ENCODE measurements at regions not wholly inside any gene's neighbourhood (a gene's known extent, or its start where the extent isn't known, plus 50 kb on each side); places are given as distances from the start of the nearest gene placed in this dataset.

DNA sequence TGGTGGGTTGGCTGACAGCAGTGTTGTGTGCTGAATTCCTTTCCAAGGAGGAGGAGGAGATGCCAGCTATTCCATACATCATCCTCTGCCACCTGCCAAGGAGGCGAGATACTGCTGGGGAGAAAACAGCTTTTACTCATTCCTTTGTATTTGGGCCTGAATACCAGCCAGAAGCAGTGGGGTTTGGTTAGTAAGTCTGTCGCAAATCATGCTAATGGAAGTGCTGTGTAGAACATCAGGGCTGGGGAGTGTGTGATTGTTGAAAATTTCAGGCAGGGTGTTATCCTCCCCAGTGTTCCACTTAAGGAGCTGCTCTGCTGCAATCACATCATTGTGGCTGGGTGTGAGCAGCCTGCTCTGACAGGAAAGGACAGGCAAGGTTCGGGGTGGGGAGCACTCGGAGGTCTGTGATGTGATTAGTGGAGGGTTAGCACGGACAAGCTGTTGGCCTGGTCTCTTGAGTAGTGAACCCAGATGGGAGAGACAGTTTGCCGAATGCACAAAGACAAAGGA, 128.2 kb upstream of the DLX2 start:
- Histone ChIP-seq H3K4me1 (ENCODE audit: control insufficient read depth, insufficient read depth, low read length, unreplicated experiment) (peaks cover 12% of the 10 kb centered on the region), H3K4me3 (ENCODE audit: low read depth, low read length) (no peak overlapping the region), H3K79me2 (ENCODE audit: control insufficient read depth, insufficient read depth, low read length, unreplicated experiment) (no peaks in the 10 kb centered on the region), H3K27ac (ENCODE audit: low read depth, low read length) (no peak overlapping the region), H3K27me3 (ENCODE audit: insufficient read depth, low read length) (peaks cover 26% of the 10 kb centered on the region; the same call in 1 of the 2 replicates), H2AFZ (ENCODE audit: low read length, unreplicated experiment) (no peak overlapping the region), H3K36me3 (ENCODE audit: insufficient read depth, low read length) (no peaks in the 10 kb centered on the region)

- Histone ChIP-seq H3K27ac (ENCODE audit: low read depth, low read length) (no peak overlapping the region), H3K36me3 (ENCODE audit: insufficient read depth, low read length) (no peaks in the 10 kb centered on the region), H3K79me2 (ENCODE audit: control insufficient read depth, insufficient read depth, low read length, unreplicated experiment) (no peaks in the 10 kb centered on the region), H2AFZ (ENCODE audit: low read length, unreplicated experiment) (no peak overlapping the region), H3K4me1 (ENCODE audit: control insufficient read depth, insufficient read depth, low read length, unreplicated experiment) (peaks cover 12% of the 10 kb centered on the region), H3K27me3 (ENCODE audit: insufficient read depth, low read length) (peaks cover 26% of the 10 kb centered on the region; the same call in 1 of the 2 replicates), H3K4me3 (ENCODE audit: low read depth, low read length) (no peak overlapping the region)
Measured at GRCh38 chr2:172231508-172231907, 128.8 kb upstream of the DLX2 start.

DNA sequence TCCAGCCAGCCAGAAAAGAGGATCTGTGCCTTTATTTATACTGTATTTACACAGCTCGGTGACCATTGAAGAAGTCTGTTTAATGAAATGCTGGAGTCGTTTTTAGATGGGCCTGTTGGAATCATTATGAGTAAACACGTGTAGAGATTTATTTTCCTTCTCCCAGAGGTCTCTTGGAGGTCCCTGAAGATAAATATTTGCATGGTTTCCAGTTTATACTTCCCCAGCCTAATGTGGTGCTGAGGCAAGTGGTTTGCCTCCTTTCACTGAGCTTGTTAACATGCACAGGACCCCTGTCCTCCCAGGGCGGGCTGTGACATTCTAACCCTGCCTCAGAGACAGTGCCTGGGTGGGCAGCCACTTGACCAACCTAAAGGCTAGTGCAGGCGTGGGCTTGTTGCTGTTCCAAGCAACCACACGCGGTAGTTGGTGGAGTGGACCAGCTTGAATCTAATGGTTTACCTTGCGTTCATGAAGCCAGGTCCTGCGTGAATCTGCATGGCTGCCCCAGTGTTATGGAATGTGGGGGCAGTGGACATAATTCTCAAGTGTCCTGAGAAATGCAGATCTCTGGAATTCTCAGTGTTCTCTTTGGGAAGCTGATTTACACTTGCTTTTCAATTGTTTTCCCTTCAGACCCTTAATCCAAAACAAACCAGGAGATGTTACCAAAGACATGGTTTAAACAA, 130.2 kb upstream of the DLX2 start:
- peaks cover 26% of the 10 kb centered on the region; the same call in 1 of the 2 replicates for H3K27me3 ChIP-seq (ENCODE audit: insufficient read depth, low read length)
- no peaks in the 10 kb centered on the region for H3K36me3 ChIP-seq (ENCODE audit: insufficient read depth, low read length)
- peaks cover 12% of the 10 kb centered on the region for H3K4me1 ChIP-seq (ENCODE audit: control insufficient read depth, insufficient read depth, low read length, unreplicated experiment)
- no peak overlapping the region for H2AFZ ChIP-seq (ENCODE audit: low read length, unreplicated experiment)
- H3K27ac ChIP-seq (ENCODE audit: low read depth, low read length): no peak overlapping the region
- no peak overlapping the region for H3K4me3 ChIP-seq (ENCODE audit: low read depth, low read length)
- H3K79me2 ChIP-seq (ENCODE audit: control insufficient read depth, insufficient read depth, low read length, unreplicated experiment): no peaks in the 10 kb centered on the region

DNA sequence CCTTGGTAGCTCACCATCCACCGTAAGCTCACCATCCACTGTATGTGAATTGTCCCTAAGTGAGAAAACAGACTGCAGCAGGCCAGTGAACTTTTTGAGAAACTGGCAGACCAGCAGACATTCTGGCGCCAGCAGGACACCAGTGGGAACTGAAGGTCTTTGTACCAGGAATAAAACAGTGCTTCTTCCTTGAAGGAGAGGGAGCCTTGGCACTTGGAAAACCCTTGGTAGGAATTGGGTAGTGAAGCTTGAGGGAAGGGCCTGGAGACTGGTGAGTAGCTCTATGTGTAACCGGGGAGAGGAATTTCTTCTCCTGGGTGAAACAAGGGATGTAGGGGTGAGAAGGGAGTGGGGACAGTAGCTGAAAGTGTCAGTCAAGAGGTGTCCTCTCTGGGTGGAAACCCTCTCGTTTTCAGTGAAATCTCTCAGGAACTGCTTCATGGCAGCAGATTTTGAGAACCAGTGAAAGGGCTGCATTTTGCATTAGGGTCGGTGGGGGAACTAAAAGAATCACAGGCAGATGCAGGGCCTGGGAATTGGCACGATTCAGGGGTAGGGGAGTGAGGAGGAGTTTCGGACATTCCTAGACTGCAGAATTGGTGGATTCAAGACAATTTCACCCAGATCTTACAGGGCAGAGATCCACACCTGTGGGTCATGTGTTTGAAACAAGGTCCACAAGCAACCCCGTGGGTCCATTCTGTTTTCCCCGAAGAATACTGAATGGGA, 131.5 kb upstream of the DLX2 start:
- Histone ChIP-seq H2AFZ (ENCODE audit: low read length, unreplicated experiment) (no peak overlapping the region), H3K27me3 (ENCODE audit: insufficient read depth, low read length) (peaks cover 26% of the 10 kb centered on the region; the same call in 1 of the 2 replicates), H3K36me3 (ENCODE audit: insufficient read depth, low read length) (no peaks in the 10 kb centered on the region), H3K4me1 (ENCODE audit: control insufficient read depth, insufficient read depth, low read length, unreplicated experiment) (peaks cover 12% of the 10 kb centered on the region), H3K79me2 (ENCODE audit: control insufficient read depth, insufficient read depth, low read length, unreplicated experiment) (no peaks in the 10 kb centered on the region), H3K4me3 (ENCODE audit: low read depth, low read length) (peak overlapping the region; percentile 80), H3K27ac (ENCODE audit: low read depth, low read length) (no peak overlapping the region)

GRCh38 chr2:172234716-172235691, 132.3 kb upstream of the DLX2 start:
- peak overlapping the region; percentile 80 for H3K4me3 ChIP-seq (ENCODE audit: low read depth, low read length)
- peak overlapping the region; percentile 40 for H2AFZ ChIP-seq (ENCODE audit: low read length, unreplicated experiment)
- no peaks in the 10 kb centered on the region for H3K36me3 ChIP-seq (ENCODE audit: insufficient read depth, low read length)
- H3K27ac ChIP-seq (ENCODE audit: low read depth, low read length): no peak overlapping the region
- H3K4me1 ChIP-seq (ENCODE audit: control insufficient read depth, insufficient read depth, low read length, unreplicated experiment): peaks cover 12% of the 10 kb centered on the region
- peaks cover 26% of the 10 kb centered on the region; the same call in 1 of the 2 replicates for H3K27me3 ChIP-seq (ENCODE audit: insufficient read depth, low read length)
- H3K79me2 ChIP-seq (ENCODE audit: control insufficient read depth, insufficient read depth, low read length, unreplicated experiment): no peaks in the 10 kb centered on the region

GRCh38 chr2:172239944-172240590, 137.4 kb upstream of the DLX2 start:
- Histone ChIP-seq H2AFZ (ENCODE audit: low read length, unreplicated experiment) (no peak overlapping the region), H3K4me1 (ENCODE audit: control insufficient read depth, insufficient read depth, low read length, unreplicated experiment) (peaks cover 3% of the 10 kb centered on the region), H3K79me2 (ENCODE audit: control insufficient read depth, insufficient read depth, low read length, unreplicated experiment) (no peaks in the 10 kb centered on the region), H3K36me3 (ENCODE audit: insufficient read depth, low read length) (no peaks in the 10 kb centered on the region), H3K27ac (ENCODE audit: low read depth, low read length) (no peak overlapping the region), H3K27me3 (ENCODE audit: insufficient read depth, low read length) (peaks cover 9% of the 10 kb centered on the region; the same call in 1 of the 2 replicates), H3K4me3 (ENCODE audit: low read depth, low read length) (no peak overlapping the region)

- H3K4me3 ChIP-seq (ENCODE audit: low read depth, low read length): no peak overlapping the region
- H3K27ac ChIP-seq (ENCODE audit: low read depth, low read length): no peak overlapping the region
- peaks cover 3% of the 10 kb centered on the region for H3K4me1 ChIP-seq (ENCODE audit: control insufficient read depth, insufficient read depth, low read length, unreplicated experiment)
- no peaks in the 10 kb centered on the region for H3K27me3 ChIP-seq (ENCODE audit: insufficient read depth, low read length)
- H3K79me2 ChIP-seq (ENCODE audit: control insufficient read depth, insufficient read depth, low read length, unreplicated experiment): no peaks in the 10 kb centered on the region
- no peaks in the 10 kb centered on the region for H3K36me3 ChIP-seq (ENCODE audit: insufficient read depth, low read length)
- H2AFZ ChIP-seq (ENCODE audit: low read length, unreplicated experiment): no peak overlapping the region
Measured at GRCh38 chr2:172241222-172241621, 138.5 kb upstream of the DLX2 start.

DNA sequence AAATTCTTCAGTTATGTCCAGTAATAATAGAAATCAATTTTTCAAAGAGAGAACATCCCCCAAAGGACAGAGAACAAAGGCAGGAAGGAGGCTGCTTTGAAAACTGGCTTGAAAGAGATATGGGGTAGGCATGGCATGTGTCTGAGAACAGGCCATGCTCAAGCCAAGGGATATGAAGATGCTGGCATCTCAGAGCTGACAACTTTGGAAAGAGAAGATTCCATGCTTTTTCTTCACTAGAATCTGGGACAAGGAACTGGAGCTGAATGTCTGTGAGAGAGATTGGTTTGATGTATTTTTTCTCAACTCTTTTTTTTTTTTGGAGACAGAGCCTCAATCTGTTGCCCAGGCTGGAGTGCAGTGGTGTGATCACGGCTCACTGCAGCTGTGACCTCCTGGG, 139.8 kb upstream of the DLX2 start:
- no peak overlapping the region for H3K4me3 ChIP-seq (ENCODE audit: low read depth, low read length)
- no peak overlapping the region for H3K27ac ChIP-seq (ENCODE audit: low read depth, low read length)
- H2AFZ ChIP-seq (ENCODE audit: low read length, unreplicated experiment): no peak overlapping the region
- no peaks in the 10 kb centered on the region for H3K36me3 ChIP-seq (ENCODE audit: insufficient read depth, low read length)
- no peaks in the 10 kb centered on the region for H3K27me3 ChIP-seq (ENCODE audit: insufficient read depth, low read length)
- H3K4me1 ChIP-seq (ENCODE audit: control insufficient read depth, insufficient read depth, low read length, unreplicated experiment): peaks cover 3% of the 10 kb centered on the region
- H3K79me2 ChIP-seq (ENCODE audit: control insufficient read depth, insufficient read depth, low read length, unreplicated experiment): no peaks in the 10 kb centered on the region

DNA sequence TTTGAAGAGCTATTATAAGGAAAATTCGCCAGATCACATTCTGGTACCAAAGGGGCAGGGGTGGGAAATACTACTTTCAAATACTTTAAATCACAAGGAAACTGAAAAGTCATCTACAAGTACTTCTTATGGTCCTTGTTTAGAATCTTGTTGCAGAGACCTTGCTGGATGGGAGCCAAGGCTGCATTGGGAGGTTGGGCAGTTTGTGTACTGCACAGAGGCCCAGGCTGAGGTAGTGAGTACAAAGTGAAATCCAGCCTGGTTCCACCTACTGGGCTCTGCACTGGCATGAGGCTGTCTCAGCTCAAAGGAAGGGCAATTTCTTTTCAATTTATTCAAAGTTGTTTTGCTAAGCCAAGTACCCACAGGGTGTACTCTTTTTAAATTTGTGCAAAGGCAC, 140.3 kb upstream of the DLX2 start:
- Histone ChIP-seq H3K27me3 (ENCODE audit: insufficient read depth, low read length) (no peaks in the 10 kb centered on the region), H2AFZ (ENCODE audit: low read length, unreplicated experiment) (no peak overlapping the region), H3K4me1 (ENCODE audit: control insufficient read depth, insufficient read depth, low read length, unreplicated experiment) (peaks cover 3% of the 10 kb centered on the region), H3K79me2 (ENCODE audit: control insufficient read depth, insufficient read depth, low read length, unreplicated experiment) (no peaks in the 10 kb centered on the region), H3K4me3 (ENCODE audit: low read depth, low read length) (no peak overlapping the region), H3K36me3 (ENCODE audit: insufficient read depth, low read length) (no peaks in the 10 kb centered on the region), H3K27ac (ENCODE audit: low read depth, low read length) (no peak overlapping the region)
